IPS DF 19.7 (cell line): ENCODE measurements at regions not wholly inside any gene's neighbourhood (a gene's known extent, or its start where the extent isn't known, plus 50 kb on each side); places are given as distances from the start of the nearest gene placed in this dataset.
A peak's percentile ranks its signal among the peaks of the same experiment; 100 is the strongest.
"Not testable (repeated sequence)": the region's sequence is repeated elsewhere in the genome, so short reads cannot be mapped to it uniquely, and the experiment has no call there.

Experiments used
- DNase-seq: peaks from one replicate; pipeline ENCODE4 v3.0.0-alpha.2; 2013; ENCODE audit warnings: low read depth, low spot score

GRCh38 chr9:87781331-87781730, 55.4 kb downstream of the CTSL start:
- DNase-seq: no peak

GRCh38 chr9:87783180-87783579, 57.3 kb downstream of the CTSL start:
- no peak for DNase-seq

GRCh38 chr9:87785315-87785970, 59.5 kb downstream of the CTSL start:
- not testable (repeated sequence) for DNase-seq

- DNase-seq: no peak
Observed at GRCh38 chr9:87786423-87786822, 60.5 kb downstream of the CTSL start.

- no peak for DNase-seq
Observed at GRCh38 chr9:87786876-87787275, 61.0 kb downstream of the CTSL start.

GRCh38 chr9:87787735-87788134, 61.8 kb downstream of the CTSL start:
- no peak for DNase-seq

GRCh38 chr9:87792831-87793288, 66.9 kb downstream of the CTSL start:
- peak; percentile 5 for DNase-seq

GRCh38 chr9:87793292-87793691, 67.4 kb downstream of the CTSL start:
- no peak for DNase-seq

- DNase-seq: no peak
Observed at GRCh38 chr9:87795178-87795577, 69.3 kb downstream of the CTSL start.

- no peak for DNase-seq
Observed at GRCh38 chr9:87796196-87796595, 70.3 kb downstream of the CTSL start.

- DNase-seq: no peak
Observed at GRCh38 chr9:87798261-87798833, 72.4 kb downstream of the CTSL start.

- no peak for DNase-seq
Observed at GRCh38 chr9:87799503-87799902, 73.6 kb downstream of the CTSL start.

GRCh38 chr9:87800456-87800855, 74.5 kb downstream of the CTSL start:
- no peak for DNase-seq

GRCh38 chr9:87801013-87801412, 75.1 kb downstream of the CTSL start:
- DNase-seq: no peak

GRCh38 chr9:87803166-87803565, 77.2 kb downstream of the CTSL start:
- DNase-seq: no peak

- no peak for DNase-seq
Observed at GRCh38 chr9:87803623-87804345, 77.9 kb downstream of the CTSL start.

GRCh38 chr9:87805259-87805658, 77.4 kb upstream of the SPATA31E1 start:
- DNase-seq: no peak

GRCh38 chr9:87810008-87810407, 72.7 kb upstream of the SPATA31E1 start:
- no peak for DNase-seq

- no peak for DNase-seq
Observed at GRCh38 chr9:87810679-87811178, 71.9 kb upstream of the SPATA31E1 start.

GRCh38 chr9:87812375-87813118, 70.1 kb upstream of the SPATA31E1 start:
- no peak for DNase-seq

GRCh38 chr9:87813119-87813463, 69.6 kb upstream of the SPATA31E1 start:
- no peak for DNase-seq

- DNase-seq: no peak
Observed at GRCh38 chr9:87816036-87816435, 66.6 kb upstream of the SPATA31E1 start.
